Astrocyte of the spinal cord (primary cell): ENCODE measurements at regions not wholly inside any gene's neighbourhood (a gene's known extent, or its start where the extent isn't known, plus 50 kb on each side); places are given as distances from the start of the nearest gene placed in this dataset.
A peak's percentile ranks its signal among the peaks of the same experiment; 100 is the strongest.
"Not testable (repeated sequence)": the region's sequence is repeated elsewhere in the genome, so short reads cannot be mapped to it uniquely, and the experiment has no call there.

Source experiments
- DNase-seq: peaks from one replicate; pipeline ENCODE4 v3.0.0; 2011; ENCODE audit warnings: low read depth, low spot score
- H3K4me3 ChIP-seq: 2 replicates; pipeline ENCODE4 v1.5.1; 2011; ENCODE audit warnings: low read depth, mild to moderate bottlenecking, low read length, moderate library complexity
- CTCF ChIP-seq: IDR thresholded peaks from 2 replicates; pipeline ENCODE4 v1.5.1; 2012; ENCODE audit warnings: low read depth, mild to moderate bottlenecking, low read length, inconsistent platforms
- in situ Hi-C: cut with HindIII; loops from 2 replicates; pipeline ENCODE4 v1.10.0; 2017; ENCODE audit warnings: low sequenced_read_pairs

GRCh38 chr9:13033959-13034693 is 245.4 kb downstream of the MPDZ start:
- in situ Hi-C loops = no loop called here
- peak; percentile 65 for DNase-seq
- H3K4me3 ChIP-seq = peak overlapping the region; percentile 32
- TF ChIP-seq CTCF = peak; percentile 77

GRCh38 chr9:13034694-13035002 is 244.8 kb downstream of the MPDZ start:
- H3K4me3 ChIP-seq = no peak overlapping the region
- no peak for TF ChIP-seq CTCF
- in situ Hi-C loops = no loop called here
- peak; percentile 22 for DNase-seq

- no peak for TF ChIP-seq CTCF
- no peak overlapping the region for H3K4me3 ChIP-seq
- in situ Hi-C loops = no loop called here
- DNase-seq = no peak
Observed at GRCh38 chr9:13035822-13036221, 243.7 kb downstream of the MPDZ start.

- in situ Hi-C loops, H3K4me3 ChIP-seq, DNase-seq: not testable (repeated sequence)
Observed at GRCh38 chr9:13037808-13038207, 241.7 kb downstream of the MPDZ start.

- in situ Hi-C loops = no loop called here
- no peak overlapping the region for H3K4me3 ChIP-seq
- DNase-seq = no peak
- TF ChIP-seq CTCF = no peak
Observed at GRCh38 chr9:13047827-13048587, 231.5 kb downstream of the MPDZ start.

GRCh38 chr9:13049223-13049622 is 230.3 kb downstream of the MPDZ start:
- peak; percentile 33 for DNase-seq
- no peak for TF ChIP-seq CTCF
- no peak overlapping the region for H3K4me3 ChIP-seq
- in situ Hi-C loops = no loop called here

- no peak overlapping the region for H3K4me3 ChIP-seq
- TF ChIP-seq CTCF = no peak
- no peak for DNase-seq
- in situ Hi-C loops = no loop called here
Observed at GRCh38 chr9:13053504-13053903, 226.0 kb downstream of the MPDZ start.
